ENCODE measurements at regions not wholly inside any gene's neighbourhood (a gene's known extent, or its start where the extent isn't known, plus 50 kb on each side); places are given as distances from the start of the nearest gene placed in this dataset.
"Not testable (repeated sequence)": the region's sequence is repeated elsewhere in the genome, so short reads cannot be mapped to it uniquely, and the experiment has no call there.

DNA sequence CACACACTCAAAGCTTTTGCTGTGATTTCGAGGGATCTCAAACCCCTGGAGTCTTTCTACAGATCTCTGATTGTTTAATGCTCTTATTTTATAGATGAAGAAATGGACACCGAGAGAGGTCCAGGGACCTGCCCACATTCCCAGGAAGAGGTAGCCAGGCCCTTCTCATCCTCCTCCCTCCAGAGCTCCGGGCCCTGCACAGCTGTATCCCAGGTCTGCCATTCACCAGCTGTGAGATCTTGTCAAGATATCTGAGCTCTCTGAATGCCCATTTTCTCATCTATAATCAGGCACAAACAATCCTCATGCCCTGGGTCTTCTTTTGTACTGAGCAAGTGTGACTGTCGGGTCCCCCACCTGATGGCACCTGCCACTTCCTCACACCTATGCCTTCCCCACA lies 98.2 kb upstream of the ALX4 start:
- DNase-seq (ENCODE audit: low spot score), result no peak
- ATAC-seq, result no peak
- intact Hi-C loops (cut with DNase I), result no loop called here

DNA sequence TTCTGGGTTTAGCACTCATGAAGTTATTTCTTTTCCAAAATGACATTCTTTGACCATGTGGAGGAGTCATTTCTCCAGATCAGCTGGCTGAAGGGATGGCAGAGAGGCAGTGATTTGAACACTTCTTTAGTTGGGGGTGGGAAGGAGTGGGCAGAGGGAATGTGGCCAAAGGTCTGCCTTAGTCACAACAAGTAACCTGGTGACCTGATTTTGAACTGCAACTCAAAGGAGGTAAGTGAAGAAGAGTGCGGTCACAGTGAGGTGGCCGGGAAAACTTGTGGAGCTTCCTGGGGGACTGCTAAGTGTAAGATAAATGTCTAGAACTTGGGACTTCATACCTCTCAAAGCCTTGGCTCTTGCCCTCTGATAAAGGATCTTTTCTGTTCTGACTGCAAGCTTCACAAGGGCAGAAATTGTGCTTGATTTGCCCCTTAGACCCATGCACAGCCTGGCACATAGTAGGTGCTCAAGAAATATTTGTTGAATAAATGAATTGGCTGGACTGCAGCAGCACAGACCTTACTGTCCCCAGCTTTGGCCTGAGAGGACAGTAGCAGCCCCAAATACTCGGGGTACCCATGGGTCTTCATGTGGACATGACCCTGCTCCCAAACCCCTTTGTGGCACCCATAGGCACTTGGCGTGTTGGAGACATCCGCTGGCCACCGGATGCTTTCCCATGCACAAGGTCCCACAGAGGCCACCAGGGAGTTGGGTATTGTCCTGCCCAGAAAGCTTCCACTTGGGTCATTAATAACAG lies 99.0 kb upstream of the ALX4 start:
- ATAC-seq, result no peak
- DNase-seq (ENCODE audit: low spot score), result no peak
- intact Hi-C loops (cut with DNase I), result no loop called here

DNA sequence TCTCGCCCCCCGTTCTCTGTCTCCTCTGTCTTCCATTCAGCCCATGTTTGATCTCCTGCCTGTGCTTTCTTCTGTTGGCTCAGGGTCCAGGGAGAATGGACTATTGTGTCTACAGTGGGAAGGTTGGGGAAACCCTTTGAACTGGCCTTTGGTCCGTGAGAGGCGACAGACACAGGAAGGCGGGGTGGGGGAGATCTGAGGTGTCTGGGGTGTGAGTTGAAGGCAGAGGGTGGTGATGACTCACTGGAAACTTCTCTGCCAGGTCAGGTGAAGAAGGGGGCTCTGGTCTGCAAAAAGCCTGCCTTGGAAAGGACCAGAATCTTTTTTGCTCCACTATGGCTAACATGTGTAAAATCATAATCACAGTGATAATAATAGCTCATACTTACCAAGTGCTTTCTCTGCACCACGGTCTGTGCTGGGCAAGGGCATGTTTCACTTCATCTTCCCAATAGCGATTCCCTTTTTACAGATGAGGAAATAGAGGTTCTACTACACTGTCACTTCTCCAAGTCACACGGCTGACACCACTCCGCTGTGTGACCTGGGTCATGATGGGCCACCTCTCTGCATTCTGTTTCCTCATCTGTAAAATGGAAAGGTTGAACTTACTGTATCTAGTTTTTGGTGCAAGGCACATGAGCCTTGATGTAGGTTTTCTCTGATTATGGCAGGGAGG lies 99.8 kb upstream of the ALX4 start:
- DNase-seq (ENCODE audit: low spot score) (no peak), ATAC-seq (no peak)
- intact Hi-C loops (cut with DNase I), result no loop called here

DNA sequence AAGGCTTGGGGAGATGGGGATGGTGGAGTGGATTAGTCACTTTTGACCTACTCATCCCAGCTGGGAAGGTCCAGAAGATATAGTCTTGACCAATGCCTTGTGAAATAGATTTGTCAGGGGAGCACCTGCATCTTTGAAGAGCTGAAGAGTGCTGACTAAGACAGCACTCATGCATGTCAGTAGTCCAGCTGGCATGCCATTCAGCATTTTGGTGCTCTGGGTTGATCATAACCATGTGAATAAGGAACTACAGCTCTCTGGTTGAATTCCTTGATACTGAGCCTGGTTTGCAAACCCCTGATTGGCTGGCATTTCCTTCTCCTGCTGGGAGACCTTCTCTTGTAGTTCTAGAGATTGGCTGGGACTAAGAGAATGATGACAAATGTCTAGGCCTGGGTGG lies 106.8 kb upstream of the ALX4 start:
- no peak for DNase-seq (ENCODE audit: low spot score)
- no peak for ATAC-seq
- intact Hi-C loops (cut with DNase I), result no loop called here

DNA sequence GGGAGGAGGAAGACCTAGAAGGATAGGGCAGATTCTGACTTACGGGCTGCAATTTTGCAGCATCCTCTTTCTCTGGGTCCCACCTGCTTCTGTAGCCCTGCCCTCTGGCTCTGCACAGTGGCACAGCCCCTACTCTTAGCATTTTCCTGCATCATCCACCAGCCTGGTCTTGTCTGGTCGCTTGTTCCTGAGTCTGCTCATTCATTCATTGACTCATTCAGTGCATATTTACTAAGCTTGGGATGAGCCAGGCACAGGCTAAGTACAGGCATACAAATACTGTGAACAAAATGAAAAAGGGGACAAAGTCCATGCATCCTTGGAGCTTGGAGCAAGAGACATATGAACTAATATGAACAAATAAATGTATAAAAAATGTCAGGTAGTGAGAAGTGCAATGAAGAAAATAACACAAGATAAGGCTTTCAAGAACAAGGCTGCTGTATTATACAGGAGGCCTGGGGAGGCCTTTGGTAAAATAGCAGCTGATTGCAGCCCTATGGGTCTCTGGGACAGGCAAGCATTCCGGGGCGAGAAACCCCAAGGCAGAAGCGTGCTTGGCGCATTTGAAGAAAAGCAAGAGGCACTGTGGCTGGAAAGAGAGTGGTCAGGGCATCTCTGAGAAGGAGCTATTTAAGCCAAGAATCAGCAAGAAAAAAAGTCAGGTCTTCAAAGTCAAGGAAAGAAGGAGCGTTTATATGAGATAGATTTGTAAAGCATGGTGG lies 108.0 kb upstream of the ALX4 start:
- intact Hi-C loops (cut with DNase I), result no loop called here
- DNase-seq (ENCODE audit: low spot score) (no peak), ATAC-seq (no peak)

DNA sequence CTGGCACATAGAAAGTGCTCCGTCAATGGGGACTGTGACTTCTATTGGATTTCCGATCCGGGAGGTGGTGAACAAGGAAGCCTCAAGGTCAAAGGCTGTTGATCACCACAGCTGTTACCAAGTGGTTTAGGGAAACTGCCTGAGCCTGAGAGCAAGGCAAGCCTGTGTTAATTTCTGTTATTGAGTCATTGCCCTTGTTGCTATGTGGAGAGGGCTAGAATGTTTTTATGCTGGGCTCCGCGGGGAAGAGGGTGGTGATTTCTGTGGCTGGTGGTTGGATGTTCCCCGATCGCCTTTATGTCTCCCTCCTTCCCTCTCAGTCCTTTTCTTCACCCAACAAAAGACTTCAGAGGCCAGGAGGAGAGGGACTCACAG lies 108.5 kb upstream of the ALX4 start:
- intact Hi-C loops (cut with DNase I), result no loop called here
- no peak for ATAC-seq
- no peak for DNase-seq (ENCODE audit: low spot score)

DNA sequence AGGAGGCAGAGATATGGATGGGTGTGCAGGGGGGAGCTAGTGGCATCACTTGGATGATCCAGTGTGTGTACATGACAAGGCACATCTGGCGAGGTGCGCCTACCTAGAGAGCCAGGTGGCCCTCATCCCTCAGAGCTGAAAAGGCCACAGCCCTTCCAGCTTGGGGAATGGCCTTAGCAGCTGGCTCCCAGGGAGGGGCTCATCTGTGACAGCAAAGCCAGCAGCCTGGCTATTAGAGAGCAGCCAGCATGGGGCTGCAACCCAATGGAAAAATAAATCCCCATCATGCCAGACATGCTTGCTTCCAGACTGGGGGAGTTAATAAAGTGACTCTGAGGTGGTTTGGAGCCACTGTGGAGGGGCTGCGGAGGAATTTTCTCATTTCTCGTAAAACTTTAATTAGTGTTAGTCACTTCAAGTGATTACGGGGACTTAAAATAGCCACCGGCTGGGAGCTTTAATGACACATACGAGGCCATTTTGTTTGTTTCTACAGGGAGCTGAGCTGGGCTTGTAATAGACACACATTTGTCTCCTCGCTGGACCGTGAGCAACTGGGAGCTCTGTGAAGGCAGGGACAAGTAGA lies 111.2 kb upstream of the ALX4 start:
- DNase-seq (ENCODE audit: low spot score) (no peak), ATAC-seq (no peak)
- intact Hi-C loops (cut with DNase I), result no loop called here

DNA sequence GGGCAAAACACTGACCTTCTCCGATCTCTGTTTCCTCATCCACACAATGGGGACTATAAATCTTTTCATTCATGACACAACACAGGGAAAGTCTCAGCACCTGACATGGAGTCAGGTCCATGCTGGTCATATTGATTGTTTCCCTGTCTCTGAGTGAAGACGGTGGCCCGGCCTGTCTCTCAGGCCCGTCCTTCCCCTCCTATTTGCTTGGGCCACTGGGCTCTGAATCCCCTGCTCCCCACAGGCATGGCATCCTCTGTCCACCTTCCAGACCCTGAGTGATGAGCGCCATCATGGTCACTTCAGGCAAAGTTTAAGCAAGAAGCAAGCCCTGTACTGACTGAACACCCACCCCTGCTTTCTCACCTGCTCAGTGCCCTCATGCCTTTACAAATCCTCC lies 113.3 kb upstream of the ALX4 start:
- no peak for ATAC-seq
- intact Hi-C loops (cut with DNase I), result no loop called here
- DNase-seq (ENCODE audit: low spot score), result no peak

DNA sequence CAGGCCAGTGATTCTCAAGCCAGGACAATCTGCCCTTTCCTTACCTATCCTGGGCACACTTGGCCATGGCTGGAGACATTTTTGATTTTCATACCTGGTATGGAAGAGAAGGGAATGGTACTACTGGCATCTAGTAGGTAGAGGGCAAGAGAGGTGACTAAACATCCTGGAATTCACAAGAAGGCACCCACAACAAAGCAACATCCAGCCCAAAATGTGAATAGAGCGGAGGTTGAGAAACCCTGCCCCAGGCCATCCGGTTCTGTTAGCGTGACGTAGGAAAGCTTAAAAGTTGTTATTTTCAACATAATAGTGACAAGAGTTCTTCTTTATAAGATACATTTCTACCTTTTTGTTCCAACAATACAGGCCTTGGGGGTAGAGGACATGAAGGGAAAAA lies 114.9 kb upstream of the ALX4 start:
- DNase-seq (ENCODE audit: low spot score) (no peak), ATAC-seq (no peak)
- intact Hi-C loops (cut with DNase I), result no loop called here

DNA sequence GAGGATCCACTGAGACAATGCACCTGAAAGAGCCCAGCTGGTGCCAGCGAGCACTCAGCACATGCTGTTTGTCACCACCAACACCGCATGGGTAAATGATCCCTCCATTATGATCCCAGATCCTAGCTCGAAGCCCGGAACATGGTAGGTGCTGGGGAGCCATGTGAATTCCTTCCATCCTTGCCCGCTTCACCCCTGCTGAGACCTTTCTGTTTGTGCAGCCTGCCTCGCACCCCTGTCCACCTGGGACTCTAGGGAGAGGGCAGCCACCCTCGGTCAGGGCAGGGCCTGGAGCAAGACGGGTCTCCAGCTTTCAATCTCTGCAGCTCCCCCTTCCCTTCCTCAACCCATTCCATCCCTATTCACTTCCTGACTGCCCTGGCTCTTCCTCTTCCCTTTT lies 116.2 kb upstream of the ALX4 start:
- DNase-seq (ENCODE audit: low spot score) (no peak), ATAC-seq (no peak)
- intact Hi-C loops (cut with DNase I), result no loop called here

DNA sequence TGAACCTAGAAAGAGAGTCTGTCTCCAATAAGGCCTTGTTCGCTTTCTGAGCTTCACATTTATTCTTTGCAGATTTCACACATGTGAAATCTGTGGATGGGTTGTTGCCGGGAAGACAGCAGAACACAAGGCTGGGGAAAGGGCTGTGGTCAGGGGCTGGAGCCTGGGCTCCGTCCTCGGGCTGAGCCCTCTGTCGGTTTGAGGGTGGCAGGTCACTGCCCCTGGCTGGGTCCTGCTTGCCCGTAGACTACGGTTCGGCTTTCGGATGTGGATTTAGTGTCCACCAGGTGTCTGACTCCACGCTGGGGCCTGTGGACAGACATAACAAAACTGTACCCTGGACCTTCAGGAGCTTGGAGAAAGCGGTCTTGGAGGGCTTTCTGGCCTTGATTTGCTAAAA lies 117.0 kb upstream of the ALX4 start:
- intact Hi-C loops (cut with DNase I), result no loop called here
- no peak for ATAC-seq
- no peak for DNase-seq (ENCODE audit: low spot score)

DNA sequence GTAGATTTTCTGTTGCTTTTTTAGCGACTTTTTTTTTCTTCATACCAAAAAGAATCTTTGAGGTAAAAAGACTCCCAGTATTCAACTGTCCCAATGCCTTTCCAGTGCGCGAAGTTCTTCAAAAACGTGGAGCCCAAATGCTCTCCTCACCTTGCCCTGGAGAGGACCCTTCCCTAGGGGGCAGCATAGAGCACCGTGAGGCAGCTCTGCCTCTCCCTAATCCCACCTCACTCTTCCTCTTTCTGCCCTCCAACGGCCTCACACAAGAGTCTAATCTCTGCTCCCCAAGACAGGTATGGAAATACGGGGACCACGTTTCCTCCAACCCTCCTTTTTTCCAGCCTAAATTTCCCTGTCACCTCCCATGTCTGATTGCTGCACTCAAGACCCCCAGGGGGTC lies 117.5 kb upstream of the ALX4 start:
- no peak for DNase-seq (ENCODE audit: low spot score)
- no peak for ATAC-seq
- intact Hi-C loops (cut with DNase I), result no loop called here

DNA sequence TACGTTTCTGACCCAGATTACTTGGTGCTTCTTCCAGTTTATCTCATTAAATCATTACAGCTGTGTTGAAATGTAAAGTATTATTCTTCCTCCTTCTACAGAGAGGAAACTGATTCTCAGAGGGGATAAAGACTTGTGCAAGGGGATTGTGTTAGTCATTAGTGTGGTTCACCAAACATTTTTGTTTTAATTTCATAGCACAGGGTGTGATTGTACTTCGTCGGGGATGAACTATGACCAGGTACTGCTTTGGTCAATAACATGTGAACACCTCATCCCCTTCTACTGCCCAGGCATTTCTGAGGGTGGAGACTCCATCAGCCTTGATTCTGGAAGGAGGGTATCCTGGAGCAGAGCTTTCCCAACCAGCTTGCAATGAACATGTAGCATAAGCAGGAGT lies 120.2 kb upstream of the ALX4 start:
- DNase-seq (ENCODE audit: low spot score) (no peak), ATAC-seq (no peak)
- intact Hi-C loops (cut with DNase I), result no loop called here

DNA sequence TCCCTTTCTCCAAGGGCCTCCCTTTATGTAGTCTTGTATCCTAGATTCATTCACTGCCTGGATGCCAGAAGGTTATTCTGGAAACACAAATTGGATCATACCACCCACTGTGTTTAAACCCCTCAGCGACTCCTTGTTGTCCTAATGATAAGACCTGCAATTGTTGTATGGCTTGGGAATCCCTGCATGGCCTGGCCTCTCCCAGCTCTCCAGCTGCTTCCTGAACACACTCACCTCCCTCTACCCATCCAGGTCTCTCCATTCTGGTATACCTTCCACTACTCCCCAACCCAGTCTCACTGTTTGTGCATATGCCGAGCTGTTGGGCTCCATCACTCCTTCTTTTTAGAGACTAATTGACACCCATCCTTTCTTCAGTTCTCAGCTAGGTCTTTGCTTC lies 124.3 kb upstream of the ALX4 start:
- intact Hi-C loops (cut with DNase I), result no loop called here
- ATAC-seq (no peak), DNase-seq (ENCODE audit: low spot score) (no peak)

DNA sequence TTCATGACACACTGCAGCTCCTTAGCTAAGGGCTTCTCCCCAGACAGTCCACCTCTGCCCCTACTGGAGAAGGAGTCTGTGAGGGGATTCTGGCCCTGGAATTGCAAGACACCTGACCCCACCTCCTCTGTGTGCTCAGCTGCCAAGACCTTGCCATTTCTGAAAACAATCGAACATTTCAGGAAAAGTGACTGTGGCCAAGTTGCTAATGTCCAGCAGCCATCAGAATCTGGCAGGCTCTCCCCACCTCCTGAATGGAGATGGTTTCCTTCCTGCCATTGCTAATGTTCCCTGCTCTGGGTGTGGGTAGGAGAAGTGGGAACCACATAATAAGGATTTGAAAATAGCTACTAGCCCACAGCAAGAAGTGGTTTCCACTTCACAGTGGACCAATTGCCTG lies 127.2 kb upstream of the ALX4 start:
- DNase-seq (ENCODE audit: low spot score), result no peak
- intact Hi-C loops (cut with DNase I), result no loop called here
- no peak for ATAC-seq

DNA sequence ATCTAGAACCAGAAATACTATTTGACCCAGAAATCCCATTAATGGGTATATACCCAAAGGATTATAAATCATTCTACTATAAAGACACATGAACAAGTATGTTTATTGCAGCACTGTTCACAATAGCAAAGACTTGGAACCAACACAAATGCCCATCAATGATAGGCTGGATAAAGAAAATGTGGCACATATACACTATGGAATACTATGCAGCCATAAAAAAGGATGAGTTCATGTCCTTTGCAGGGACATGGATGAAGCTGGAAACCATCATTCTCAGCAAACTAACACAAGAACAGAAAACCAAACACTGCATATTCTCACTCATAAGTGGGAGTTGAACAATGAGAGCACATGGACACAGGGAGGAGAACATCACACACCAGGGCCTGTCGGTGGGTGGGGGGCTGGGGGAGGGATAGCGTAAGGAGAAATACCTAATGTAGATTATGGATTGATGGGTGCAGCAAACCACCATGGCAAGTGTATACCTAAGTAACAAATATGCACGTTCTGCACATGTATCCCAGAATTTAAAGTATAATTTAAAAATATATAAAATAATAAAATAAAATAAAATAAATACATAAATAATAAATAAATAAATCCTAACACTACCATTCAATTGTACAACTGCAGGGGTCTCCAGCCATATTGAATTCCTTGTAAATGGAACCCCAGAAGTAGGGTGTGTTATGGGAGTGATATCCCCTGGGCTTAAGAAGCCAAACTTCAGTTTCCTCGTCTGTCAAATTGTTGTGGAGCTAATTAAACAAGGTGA lies 122.4 kb upstream of the CD82 start:
- DNase-seq (ENCODE audit: low spot score); intact Hi-C loops (cut with DNase I); ATAC-seq: not testable (repeated sequence)

DNA sequence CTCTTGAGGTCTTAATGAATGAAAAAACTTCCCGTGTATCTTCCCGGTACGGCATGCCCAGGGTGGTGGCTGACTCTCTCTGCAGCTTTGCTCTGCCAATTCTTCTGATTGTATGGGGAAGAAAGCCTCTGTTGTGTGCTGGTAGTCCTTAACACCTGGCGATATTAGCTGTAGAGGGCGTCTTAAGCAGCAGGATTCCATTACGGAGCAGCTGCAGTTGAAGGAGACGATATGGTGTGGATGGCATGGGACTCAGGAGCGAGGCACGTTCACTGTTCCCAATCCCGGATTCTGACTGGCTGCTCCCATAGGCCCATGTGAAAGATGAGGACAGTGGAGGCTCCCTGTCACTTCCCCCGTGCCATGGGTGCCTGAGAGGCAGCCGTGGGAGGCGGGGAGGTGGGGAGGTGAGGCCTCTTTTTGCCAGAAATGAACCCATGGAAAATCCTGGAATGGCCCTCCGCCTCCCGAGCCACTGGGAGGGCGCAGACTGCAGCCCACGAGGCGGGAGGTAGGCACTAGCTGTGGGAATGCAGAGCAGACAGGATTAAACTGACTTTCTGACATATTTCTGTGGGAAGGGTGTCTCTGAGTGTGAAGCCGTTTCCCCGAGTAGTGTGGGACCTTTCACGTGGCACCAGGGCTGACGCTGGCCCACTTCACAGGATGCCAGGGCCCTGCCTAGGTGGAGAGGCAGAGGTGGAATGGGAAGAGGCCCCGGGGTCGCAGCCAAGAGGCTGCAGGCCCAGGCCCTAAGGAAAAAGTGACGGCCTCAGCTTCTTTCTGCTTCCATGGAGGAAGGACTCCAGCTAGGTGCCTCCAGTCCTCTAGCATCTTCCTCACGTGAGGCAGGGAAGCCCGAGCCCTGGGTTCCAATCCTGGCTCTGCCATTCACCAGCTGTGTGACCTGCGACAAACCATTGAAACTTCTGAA lies 121.4 kb upstream of the CD82 start:
- intact Hi-C loops (cut with DNase I), result no loop called here
- ATAC-seq, result no peak
- DNase-seq (ENCODE audit: low spot score), result no peak

DNA sequence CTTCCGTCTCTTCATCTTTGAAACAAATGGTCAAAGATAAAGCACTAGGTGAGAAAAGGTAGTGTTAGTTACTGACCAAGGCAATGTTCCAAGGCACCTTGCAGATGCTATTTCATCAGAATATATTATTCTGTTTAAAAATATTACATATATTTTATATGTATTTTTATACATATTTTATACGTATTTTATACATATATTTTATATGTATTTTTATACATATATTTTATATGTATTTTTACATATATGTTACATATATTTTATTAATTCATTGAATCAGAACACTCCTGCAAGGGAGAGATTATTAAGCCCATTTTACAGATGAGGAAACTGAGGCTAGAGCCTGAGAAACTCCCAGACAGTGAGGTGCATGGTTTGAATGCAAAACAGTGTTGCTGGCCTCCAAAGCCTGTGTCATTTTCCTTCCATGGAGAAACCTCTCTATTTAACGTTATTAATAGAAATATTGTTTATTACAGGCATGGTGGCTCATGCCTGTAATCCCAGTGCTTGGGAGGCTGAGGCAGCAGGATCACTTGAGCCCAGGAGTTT lies 120.6 kb upstream of the CD82 start:
- no peak for ATAC-seq
- intact Hi-C loops (cut with DNase I), result no loop called here
- DNase-seq (ENCODE audit: low spot score), result no peak

Measured in sciatic nerve (tissue), 2 donors.